IMR-90 (cell line): ENCODE measurements at regions not wholly inside any gene's neighbourhood (a gene's known extent, or its start where the extent isn't known, plus 50 kb on each side); places are given as distances from the start of the nearest gene placed in this dataset.

ENCODE experiments used
- ATAC-seq: fragments of 200-7000 bp; cut with Tn5 transposase; 2 replicates; pipeline ENCODE4 v1.9.1; 2020; ENCODE audit warnings: low read depth, mild to moderate bottlenecking, moderate library complexity
- BruUV-seq: library from RNA; stranded (reverse); fragments of 400-500 nt; replicated peaks from 2 replicates; lab custom pipeline; 2021; lab: Mats Ljungman, UMichigan
- CTCF ChIA-PET: fragments of 300-600 bp; formaldehyde crosslinking; extraction: SDS; loops from one replicate; lab custom pipeline; 2021; ENCODE audit warnings: antibody characterized with exemption; lab: Yijun Ruan, JAX
- POLR2A ChIA-PET: fragments of 300-600 bp; sonication (Branson Sonifier 250); formaldehyde crosslinking; loops from one replicate; lab custom pipeline; 2022; ENCODE audit warnings: antibody characterized with exemption; ENCODE audit not compliant: unreplicated experiment; lab: Charles Lee
- DNase-seq: peaks from one replicate; pipeline ENCODE4 v3.0.0; 2013
- H2AFZ ChIP-seq: replicated peaks from 2 replicates; pipeline ENCODE3; 2013; ENCODE audit warnings: low read length, mild to moderate bottlenecking; ENCODE audit not compliant: poor library complexity
- H2AK5ac ChIP-seq: 2 replicates; pipeline ENCODE4 v1.6.1; 2013; ENCODE audit warnings: low read depth, low read length, inconsistent platforms
- H2AK9ac ChIP-seq: replicated peaks from 2 replicates; pipeline ENCODE3; 2013; ENCODE audit warnings: mild to moderate bottlenecking, low read depth, low read length, moderate library complexity; ENCODE audit not compliant: poor library complexity
- H2BK120ac ChIP-seq: 2 replicates; pipeline ENCODE4 v1.6.1; 2013; ENCODE audit warnings: low read depth, low read length, inconsistent platforms
- H2BK15ac ChIP-seq: 3 replicates; pipeline ENCODE4 v1.6.1; 2013; ENCODE audit warnings: low read depth, low read length, inconsistent platforms
- H2BK20ac ChIP-seq: 2 replicates; pipeline ENCODE4 v1.6.1; 2013; ENCODE audit warnings: low read depth, mild to moderate bottlenecking, inconsistent platforms, low read length, moderate library complexity
- H2BK5ac ChIP-seq: 2 replicates; pipeline ENCODE4 v1.6.1; 2013; ENCODE audit warnings: mild to moderate bottlenecking, low read depth, low read length, inconsistent platforms; ENCODE audit not compliant: poor library complexity, severe bottlenecking
- H3K14ac ChIP-seq: replicated peaks from 2 replicates; pipeline ENCODE4 v1.6.1; 2013; ENCODE audit warnings: low read depth, low read length, inconsistent platforms
- H3K18ac ChIP-seq: 2 replicates; pipeline ENCODE4 v1.6.1; 2013; ENCODE audit warnings: low read depth, low read length, control low read depth
- H3K23ac ChIP-seq: 2 replicates; pipeline ENCODE4 v1.6.1; 2013; ENCODE audit warnings: low read depth, low read length, inconsistent platforms
- H3K27ac ChIP-seq: 2 replicates; pipeline ENCODE4 v1.5.1; 2013; ENCODE audit warnings: mild to moderate bottlenecking, control low read depth, low read length; ENCODE audit not compliant: insufficient read depth
- H3K27me3 ChIP-seq: 2 replicates; pipeline ENCODE4 v1.6.1; 2013; ENCODE audit warnings: low read length; ENCODE audit not compliant: control insufficient read depth, insufficient read depth
- H3K36me3 ChIP-seq: 2 replicates; pipeline ENCODE4 v1.6.1; 2013; ENCODE audit warnings: low read length, mixed read lengths; ENCODE audit not compliant: control insufficient read depth, insufficient read depth
- H3K4ac ChIP-seq: 2 replicates; pipeline ENCODE4 v1.6.1; 2013; ENCODE audit warnings: low read depth, low read length, inconsistent platforms
- H3K4me1 ChIP-seq: 2 replicates; pipeline ENCODE4 v1.6.1; 2013; ENCODE audit warnings: low read length, mixed read lengths; ENCODE audit not compliant: control insufficient read depth, insufficient read depth
- H3K4me2 ChIP-seq: 2 replicates; pipeline ENCODE4 v1.6.1; 2013; ENCODE audit warnings: low read depth, mild to moderate bottlenecking, control low read depth, low read length, moderate library complexity
- H3K4me3 ChIP-seq: 2 replicates; pipeline ENCODE4 v1.5.1; 2013; ENCODE audit warnings: low read depth, mild to moderate bottlenecking, control low read depth, low read length, moderate library complexity; ENCODE audit not compliant: insufficient read depth
- H3K56ac ChIP-seq: 2 replicates; pipeline ENCODE4 v1.6.1; 2013; ENCODE audit warnings: low read length, inconsistent platforms; ENCODE audit not compliant: insufficient read depth; ENCODE audit errors: extremely low read depth
- H3K79me1 ChIP-seq, 2 experiments: 2 replicates each; pipeline ENCODE4 v1.6.1; 2013; ENCODE audit warnings: low read length in 2 of 2, inconsistent platforms in 1 of 2, low read depth in 1 of 2
- H3K9ac ChIP-seq: 2 replicates; pipeline ENCODE4 v1.6.1; 2013; ENCODE audit warnings: low read depth, low read length, control low read depth
- H3K9me1 ChIP-seq: 2 replicates; pipeline ENCODE4 v1.6.1; 2013; ENCODE audit warnings: low read length, inconsistent platforms; ENCODE audit not compliant: insufficient read depth
- H3K9me3 ChIP-seq: 2 replicates; pipeline ENCODE4 v1.6.1; 2013; ENCODE audit warnings: low read length; ENCODE audit not compliant: control insufficient read depth, insufficient read depth
- H4K20me1 ChIP-seq: 2 replicates; pipeline ENCODE4 v1.6.1; 2013; ENCODE audit warnings: low read length, inconsistent platforms; ENCODE audit not compliant: insufficient read depth
- H4K5ac ChIP-seq: 2 replicates; pipeline ENCODE4 v1.6.1; 2013; ENCODE audit warnings: mild to moderate bottlenecking, low read depth, low read length, control low read depth
- H4K8ac ChIP-seq, 2 experiments: 2 replicates each; pipeline ENCODE4 v1.6.1; 2013; ENCODE audit warnings: low read depth in 2 of 2, low read length in 2 of 2, control low read depth in 1 of 2, inconsistent platforms in 1 of 2
- H4K91ac ChIP-seq: 2 replicates; pipeline ENCODE4 v1.6.1; 2013; ENCODE audit warnings: low read depth, low read length, inconsistent platforms; ENCODE audit not compliant: insufficient read depth
- BHLHE40 ChIP-seq: fragments of 150-350 bp; IDR thresholded peaks from 2 replicates; pipeline ENCODE4 v1.6.1; 2016; ENCODE audit warnings: mild to moderate bottlenecking, low read depth, low read length
- CEBPB ChIP-seq: IDR thresholded peaks from 2 replicates; pipeline ENCODE4 v1.6.1; 2012; ENCODE audit warnings: low read depth, low read length, improper control_type of control experiment
- CHD1 ChIP-seq: IDR thresholded peaks from 2 replicates; pipeline ENCODE4 v1.6.1; 2012; ENCODE audit warnings: low read depth, low read length, improper control_type of control experiment
- ELK1 ChIP-seq: fragments of 150-350 bp; IDR thresholded peaks from 2 replicates; pipeline ENCODE4 v1.6.1; 2016; ENCODE audit warnings: low read depth, mild to moderate bottlenecking, low read length, moderate library complexity, borderline replicate concordance
- FOS ChIP-seq: fragments of 150-350 bp; IDR thresholded peaks from 2 replicates; pipeline ENCODE4 v1.6.1; 2016; ENCODE audit warnings: low read depth, low read length
- MAFK ChIP-seq: IDR thresholded peaks from 2 replicates; pipeline ENCODE4 v1.6.1; 2012; ENCODE audit warnings: low read depth, low read length, improper control_type of control experiment
- MAZ ChIP-seq: IDR thresholded peaks from 2 replicates; pipeline ENCODE4 v1.6.1; 2012; ENCODE audit warnings: low read depth, mild to moderate bottlenecking, low read length, improper control_type of control experiment, moderate library complexity, borderline replicate concordance
- MXI1 ChIP-seq: IDR thresholded peaks from 2 replicates; pipeline ENCODE4 v1.6.1; 2012; ENCODE audit warnings: low read depth, mild to moderate bottlenecking, low read length, moderate library complexity, borderline replicate concordance
- NFE2L2 ChIP-seq: fragments of 150-350 bp; IDR thresholded peaks from 2 replicates; pipeline ENCODE4 v1.6.1; 2016; ENCODE audit warnings: low read depth, mild to moderate bottlenecking, low read length
- POLR2A ChIP-seq: IDR thresholded peaks from 2 replicates; pipeline ENCODE4 v1.6.1; 2012; ENCODE audit warnings: mild to moderate bottlenecking, low read depth, low read length
- RAD21 ChIP-seq: IDR thresholded peaks from 2 replicates; pipeline ENCODE4 v1.6.1; 2012; ENCODE audit warnings: low read length, improper control_type of control experiment
- RCOR1 ChIP-seq: IDR thresholded peaks from 2 replicates; pipeline ENCODE4 v1.6.1; 2012; ENCODE audit warnings: mild to moderate bottlenecking, low read length, improper control_type of control experiment; ENCODE audit not compliant: insufficient replicate concordance
- RFX5 ChIP-seq: IDR thresholded peaks from 2 replicates; pipeline ENCODE4 v1.8.0; 2012; ENCODE audit warnings: low read depth, mild to moderate bottlenecking, low read length, moderate library complexity
- SMC3 ChIP-seq: fragments of 150-350 bp; IDR thresholded peaks from 2 replicates; pipeline ENCODE4 v1.6.1; 2016; ENCODE audit warnings: low read depth, mild to moderate bottlenecking, antibody characterized with exemption, low read length, moderate library complexity
- WGBS, 2 experiments: methylation state at CpG; one replicate each; pipeline versions ENCODE4 v1.1.5 to v1.1.7; 2013; ENCODE audit warnings: missing lambda C conversion rate in 2 of 2; ENCODE audit not compliant: insufficient read length in 1 of 2; ENCODE audit errors: extremely low coverage in 2 of 2; 5-methylcytosine and 5-hydroxymethylcytosine counted together
- dilution Hi-C: fragments of 300-500 bp; cut with HindIII; formaldehyde crosslinking; loops from one replicate; pipeline ENCODE4 v1.14.3; 2018; ENCODE audit warnings: low sequenced_read_pairs; ENCODE audit not compliant: unreplicated experiment
- in situ Hi-C: fragments of 300-500 bp; cut with MboI; formaldehyde crosslinking; loops from 3 replicates; pipeline ENCODE4 v1.14.3; 2019; ENCODE audit warnings: low sequenced_read_pairs, inconsistent platforms, mixed read lengths
- intact Hi-C: fragments of 100-400 bp; cut with micrococcal nuclease; formaldehyde crosslinking; loops from 2 replicates; pipeline ENCODE4 v1.10.0; 2022
- TF ChIP-seq, protein P1 (sequence below): fragments of 150-350 bp; IDR thresholded peaks from 2 replicates; pipeline ENCODE4 v1.6.1; 2017; ENCODE audit warnings: mild to moderate bottlenecking, antibody characterized with exemption, low read length, low read depth
- TF ChIP-seq, protein P2 (sequence below): conservative IDR thresholded peaks from 2 replicates; pipeline ENCODE4 v1.5.1; 2012; ENCODE audit warnings: mild to moderate bottlenecking, low read depth, low read length, improper control_type of control experiment

DNA sequence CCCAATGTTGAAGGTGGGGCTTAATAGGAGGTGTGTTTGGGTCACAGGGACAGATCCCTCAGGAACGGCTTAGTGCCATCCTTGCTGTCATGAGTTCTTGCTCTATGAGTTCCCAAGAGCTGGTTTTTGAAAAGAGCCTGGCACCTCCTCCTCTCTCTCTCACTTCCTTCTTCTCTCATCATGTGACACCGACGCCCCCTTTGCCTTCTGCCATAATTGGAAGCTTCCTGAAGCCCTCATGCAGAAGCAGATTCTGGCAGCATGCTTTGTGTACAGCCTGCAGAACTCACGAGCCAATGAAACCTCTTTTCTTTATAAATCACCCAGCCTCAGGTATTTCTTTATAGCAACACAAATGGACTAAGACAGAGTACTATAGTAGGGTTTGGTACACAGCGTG lies 100.4 kb upstream of the SH3BP4 start:
- Histone ChIP-seq H3K4ac (no peak overlapping the region), H2BK5ac (no peak overlapping the region), H3K27me3 (no peaks in the 10 kb centered on the region), H3K4me3 (no peak overlapping the region), H3K9ac (no peak overlapping the region), H3K9me1 (0 out of 2 replicates have a peak, but pooled peaks cover 3% of the 10 kb centered on the region), H2BK15ac (no peak overlapping the region), H3K9me3 (peaks cover 4% of the 10 kb centered on the region), H4K91ac (no peak overlapping the region), H4K5ac (no peak overlapping the region), H3K4me2 (no peak overlapping the region), H4K8ac (no peak overlapping the region), H3K79me1 (no peaks in the 10 kb centered on the region), H3K4me1 (no peaks in the 10 kb centered on the region), H2AK9ac (no peak overlapping the region), H2BK120ac (no peak overlapping the region), H2AFZ (no peak overlapping the region), H3K23ac (no peak overlapping the region), H3K27ac (no peak overlapping the region), H3K36me3 (no peaks in the 10 kb centered on the region), H3K14ac (no peak overlapping the region), H3K56ac (no peak overlapping the region), H3K18ac (no peak overlapping the region), H2BK20ac (no peak overlapping the region), H2AK5ac (no peak overlapping the region), H4K20me1 (no peaks in the 10 kb centered on the region)
- dilution Hi-C loops, result no loop called here
- no TSS peak for BruUV-seq
- no CpG with 5 or more reads among the region's 5 CpGs for WGBS, 2 experiments
- ATAC-seq, result no peak
- intact Hi-C loops, result no loop called here
- in situ Hi-C loops, result no loop called here
- ChIA-PET CTCF (interaction anchor here (0.6 kb wide), 1 partner anchor 102 kb away, joined by 3 read pairs; no protein-coding TSS in a partner anchor), POLR2A (no interaction called here)
- TF ChIP-seq, protein P1, sequence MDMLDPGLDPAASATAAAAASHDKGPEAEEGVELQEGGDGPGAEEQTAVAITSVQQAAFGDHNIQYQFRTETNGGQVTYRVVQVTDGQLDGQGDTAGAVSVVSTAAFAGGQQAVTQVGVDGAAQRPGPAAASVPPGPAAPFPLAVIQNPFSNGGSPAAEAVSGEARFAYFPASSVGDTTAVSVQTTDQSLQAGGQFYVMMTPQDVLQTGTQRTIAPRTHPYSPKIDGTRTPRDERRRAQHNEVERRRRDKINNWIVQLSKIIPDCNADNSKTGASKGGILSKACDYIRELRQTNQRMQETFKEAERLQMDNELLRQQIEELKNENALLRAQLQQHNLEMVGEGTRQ, result no peak
- TF ChIP-seq CHD1, result no peak
- TF ChIP-seq CEBPB, result no peak
- TF ChIP-seq ELK1, result no peak
- no peak for TF ChIP-seq RFX5
- TF ChIP-seq NFE2L2, result no peak
- no peak for TF ChIP-seq FOS
- TF ChIP-seq SMC3, result no peak
- no peak for TF ChIP-seq POLR2A
- TF ChIP-seq BHLHE40, result no peak
- TF ChIP-seq MAFK, result no peak
- TF ChIP-seq MAZ, result no peak
- TF ChIP-seq RAD21, result no peak
- TF ChIP-seq MXI1, result no peak
- TF ChIP-seq, protein P2, sequence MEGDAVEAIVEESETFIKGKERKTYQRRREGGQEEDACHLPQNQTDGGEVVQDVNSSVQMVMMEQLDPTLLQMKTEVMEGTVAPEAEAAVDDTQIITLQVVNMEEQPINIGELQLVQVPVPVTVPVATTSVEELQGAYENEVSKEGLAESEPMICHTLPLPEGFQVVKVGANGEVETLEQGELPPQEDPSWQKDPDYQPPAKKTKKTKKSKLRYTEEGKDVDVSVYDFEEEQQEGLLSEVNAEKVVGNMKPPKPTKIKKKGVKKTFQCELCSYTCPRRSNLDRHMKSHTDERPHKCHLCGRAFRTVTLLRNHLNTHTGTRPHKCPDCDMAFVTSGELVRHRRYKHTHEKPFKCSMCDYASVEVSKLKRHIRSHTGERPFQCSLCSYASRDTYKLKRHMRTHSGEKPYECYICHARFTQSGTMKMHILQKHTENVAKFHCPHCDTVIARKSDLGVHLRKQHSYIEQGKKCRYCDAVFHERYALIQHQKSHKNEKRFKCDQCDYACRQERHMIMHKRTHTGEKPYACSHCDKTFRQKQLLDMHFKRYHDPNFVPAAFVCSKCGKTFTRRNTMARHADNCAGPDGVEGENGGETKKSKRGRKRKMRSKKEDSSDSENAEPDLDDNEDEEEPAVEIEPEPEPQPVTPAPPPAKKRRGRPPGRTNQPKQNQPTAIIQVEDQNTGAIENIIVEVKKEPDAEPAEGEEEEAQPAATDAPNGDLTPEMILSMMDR, result no peak
- no peak for TF ChIP-seq RCOR1
- no peak for DNase-seq
